Astrocyte of the spinal cord (primary cell): ENCODE measurements at regions not wholly inside any gene's neighbourhood (a gene's known extent, or its start where the extent isn't known, plus 50 kb on each side); places are given as distances from the start of the nearest gene placed in this dataset.

Experiments
- DNase-seq: peaks from one replicate; pipeline ENCODE4 v3.0.0; 2011; ENCODE audit warnings: low read depth, low spot score
- H3K4me3 ChIP-seq: 2 replicates; pipeline ENCODE4 v1.5.1; 2011; ENCODE audit warnings: low read depth, mild to moderate bottlenecking, low read length, moderate library complexity
- CTCF ChIP-seq: IDR thresholded peaks from 2 replicates; pipeline ENCODE4 v1.5.1; 2012; ENCODE audit warnings: low read depth, mild to moderate bottlenecking, low read length, inconsistent platforms
- in situ Hi-C: cut with HindIII; loops from 2 replicates; pipeline ENCODE4 v1.10.0; 2017; ENCODE audit warnings: low sequenced_read_pairs

- TF ChIP-seq CTCF: no peak
- in situ Hi-C loops: no loop called here
- no peak for DNase-seq
- no peak overlapping the region for H3K4me3 ChIP-seq
Measured at GRCh38 chr1:115412733-115413132, 74.7 kb upstream of the NGF start.

- H3K4me3 ChIP-seq: no peak overlapping the region
- in situ Hi-C loops: no loop called here
- no peak for DNase-seq
- TF ChIP-seq CTCF: no peak
Measured at GRCh38 chr1:115412286-115412685, 74.2 kb upstream of the NGF start.

- in situ Hi-C loops: no loop called here
- no peak overlapping the region for H3K4me3 ChIP-seq
- DNase-seq: peak; percentile 76
- TF ChIP-seq CTCF: no peak
Measured at GRCh38 chr1:115411371-115412063, 73.5 kb upstream of the NGF start.

- DNase-seq: peak; percentile 25
- H3K4me3 ChIP-seq: no peak overlapping the region
- TF ChIP-seq CTCF: no peak
- in situ Hi-C loops: no loop called here
Measured at GRCh38 chr1:115409094-115410015, 71.3 kb upstream of the NGF start.

- TF ChIP-seq CTCF: no peak
- no peak for DNase-seq
- in situ Hi-C loops: no loop called here
- no peak overlapping the region for H3K4me3 ChIP-seq
Measured at GRCh38 chr1:115408533-115408932, 70.5 kb upstream of the NGF start.

GRCh38 chr1:115404911-115405310, 66.9 kb upstream of the NGF start:
- no peak for TF ChIP-seq CTCF
- in situ Hi-C loops: no loop called here
- peak; percentile 48 for DNase-seq
- H3K4me3 ChIP-seq: no peak overlapping the region
